ENCODE measurements at regions not wholly inside any gene's neighbourhood (a gene's known extent, or its start where the extent isn't known, plus 50 kb on each side); places are given as distances from the start of the nearest gene placed in this dataset.

DNA sequence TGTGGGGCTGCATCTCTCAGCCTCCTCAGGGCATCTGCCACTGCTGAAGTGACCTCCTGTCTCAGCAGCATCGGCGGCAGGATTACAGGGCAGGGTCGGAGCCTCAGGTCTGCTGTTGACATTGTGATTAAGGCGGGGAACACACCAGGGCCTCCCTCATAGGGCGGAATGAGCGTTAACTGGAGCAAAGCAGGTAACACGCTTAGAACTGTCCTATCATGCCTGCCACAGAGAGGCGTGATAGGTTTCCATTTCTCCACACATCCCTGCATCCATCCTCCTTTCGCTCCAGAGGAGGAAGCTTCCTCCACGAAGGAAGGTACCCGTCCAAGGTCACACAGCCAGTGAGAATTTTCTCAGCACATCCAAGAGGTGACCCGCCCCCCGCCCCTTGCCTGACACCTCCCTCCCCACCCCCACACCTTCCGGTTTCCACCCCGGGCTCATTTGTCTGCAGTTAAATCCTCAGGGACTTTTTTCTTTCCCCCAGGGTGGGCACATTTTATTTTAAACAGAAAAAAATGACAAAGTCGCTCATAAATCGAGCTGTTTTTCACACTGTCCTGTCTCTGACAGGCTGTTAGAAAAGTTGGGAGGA, 200.8 kb downstream of the TFAP2C start:
- TF ChIP-seq, protein P1, sequence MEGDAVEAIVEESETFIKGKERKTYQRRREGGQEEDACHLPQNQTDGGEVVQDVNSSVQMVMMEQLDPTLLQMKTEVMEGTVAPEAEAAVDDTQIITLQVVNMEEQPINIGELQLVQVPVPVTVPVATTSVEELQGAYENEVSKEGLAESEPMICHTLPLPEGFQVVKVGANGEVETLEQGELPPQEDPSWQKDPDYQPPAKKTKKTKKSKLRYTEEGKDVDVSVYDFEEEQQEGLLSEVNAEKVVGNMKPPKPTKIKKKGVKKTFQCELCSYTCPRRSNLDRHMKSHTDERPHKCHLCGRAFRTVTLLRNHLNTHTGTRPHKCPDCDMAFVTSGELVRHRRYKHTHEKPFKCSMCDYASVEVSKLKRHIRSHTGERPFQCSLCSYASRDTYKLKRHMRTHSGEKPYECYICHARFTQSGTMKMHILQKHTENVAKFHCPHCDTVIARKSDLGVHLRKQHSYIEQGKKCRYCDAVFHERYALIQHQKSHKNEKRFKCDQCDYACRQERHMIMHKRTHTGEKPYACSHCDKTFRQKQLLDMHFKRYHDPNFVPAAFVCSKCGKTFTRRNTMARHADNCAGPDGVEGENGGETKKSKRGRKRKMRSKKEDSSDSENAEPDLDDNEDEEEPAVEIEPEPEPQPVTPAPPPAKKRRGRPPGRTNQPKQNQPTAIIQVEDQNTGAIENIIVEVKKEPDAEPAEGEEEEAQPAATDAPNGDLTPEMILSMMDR (IDR thresholded peaks at IDR 0.05; ENCODE audit: low read depth), result no peak

DNA sequence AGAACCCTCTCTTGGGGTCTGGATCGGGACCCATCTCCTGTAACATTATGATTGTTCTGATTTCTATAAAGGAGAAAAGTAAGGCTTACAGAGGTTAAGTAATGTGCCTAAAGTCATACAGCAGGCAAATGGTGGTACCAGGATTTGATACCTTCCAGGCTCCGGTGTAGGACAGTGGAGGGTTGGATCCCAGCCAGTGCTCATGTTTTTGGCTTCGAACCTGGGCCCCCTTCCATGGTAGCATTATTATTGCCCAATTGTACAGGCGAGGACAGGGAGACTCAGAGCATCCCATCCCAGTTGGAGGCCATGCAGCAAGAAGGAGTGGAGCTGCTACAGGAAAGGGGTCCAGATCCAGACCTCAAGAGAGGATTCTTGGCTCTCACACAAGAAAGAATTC, 202.7 kb downstream of the TFAP2C start:
- TF ChIP-seq, protein P1 (IDR thresholded peaks at IDR 0.05; ENCODE audit: low read depth), result no peak

DNA sequence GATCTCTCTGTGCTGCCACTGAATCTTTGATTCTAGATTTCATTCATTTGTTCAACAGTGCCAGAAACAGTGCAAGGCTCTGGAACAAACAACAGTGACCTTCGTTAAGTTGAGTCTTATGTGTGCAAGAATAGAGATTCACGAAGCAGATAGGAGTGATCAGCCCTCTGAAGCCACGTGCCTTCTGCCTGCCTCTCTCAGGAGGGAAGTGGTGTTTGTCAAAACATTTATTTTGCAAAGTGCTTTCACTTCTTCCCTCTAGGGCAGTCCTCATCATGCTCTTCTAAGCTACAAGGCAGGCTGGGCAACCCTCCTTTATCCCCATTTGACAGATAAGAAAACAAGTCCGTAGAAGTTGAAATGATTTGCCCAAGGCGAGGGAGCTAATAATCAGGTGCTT, 204.3 kb downstream of the TFAP2C start:
- TF ChIP-seq, protein P1 (IDR thresholded peaks at IDR 0.05; ENCODE audit: low read depth), result no peak

DNA sequence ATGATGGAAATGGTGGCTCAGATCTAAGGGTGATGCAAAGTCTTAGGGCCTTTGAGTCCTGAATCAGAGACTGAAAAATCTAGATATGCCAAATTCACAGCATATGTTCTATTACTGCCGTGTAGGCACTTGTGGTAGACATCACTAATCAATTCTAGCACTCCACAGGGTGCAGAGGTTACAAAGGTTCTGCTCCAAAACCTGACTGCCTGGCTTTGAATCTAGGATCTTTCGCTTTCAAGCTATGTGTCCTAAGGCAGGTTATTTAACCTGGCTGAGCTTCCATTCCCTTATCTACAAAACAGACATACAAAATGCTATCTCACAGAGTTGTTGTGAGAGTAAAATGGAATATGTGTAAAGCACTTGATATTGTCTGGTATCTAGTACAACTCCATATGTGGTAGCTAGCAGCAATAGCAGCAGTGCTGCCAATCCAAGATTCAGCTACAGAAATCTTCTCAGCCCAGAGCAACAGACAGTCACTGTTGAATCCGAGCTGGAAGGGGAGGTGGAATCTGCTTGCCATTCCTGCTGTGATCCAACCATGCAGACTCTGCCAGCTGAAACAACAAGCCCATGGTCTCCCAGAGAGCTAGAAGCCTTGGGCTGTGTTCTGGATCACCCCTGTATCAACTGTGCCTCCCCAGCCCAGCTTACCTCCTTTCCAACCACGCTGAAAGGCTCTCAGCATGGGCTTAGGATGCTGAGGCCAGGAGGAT, 206.9 kb downstream of the TFAP2C start:
- TF ChIP-seq, protein P1 (IDR thresholded peaks at IDR 0.05; ENCODE audit: low read depth), result no peak

DNA sequence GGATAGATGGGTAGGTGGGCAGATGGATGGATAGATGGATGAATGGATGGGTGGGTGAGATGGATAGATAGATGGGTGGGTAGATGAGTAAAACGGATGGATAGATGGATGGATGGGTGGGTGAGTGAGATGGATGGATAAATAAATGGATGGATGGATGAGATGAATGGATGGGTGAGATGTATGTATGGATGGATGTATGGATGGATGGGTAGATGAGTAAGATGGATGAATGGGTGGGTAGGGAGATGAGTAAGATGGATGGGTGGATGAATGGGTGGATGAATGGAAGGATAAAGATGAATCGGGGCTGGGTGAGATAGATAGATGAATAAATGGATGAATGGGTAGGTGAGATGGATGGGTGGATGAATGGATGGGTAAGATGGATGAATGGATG, 210.1 kb downstream of the TFAP2C start:
- TF ChIP-seq, protein P1 (IDR thresholded peaks at IDR 0.05; ENCODE audit: low read depth), result no peak

DNA sequence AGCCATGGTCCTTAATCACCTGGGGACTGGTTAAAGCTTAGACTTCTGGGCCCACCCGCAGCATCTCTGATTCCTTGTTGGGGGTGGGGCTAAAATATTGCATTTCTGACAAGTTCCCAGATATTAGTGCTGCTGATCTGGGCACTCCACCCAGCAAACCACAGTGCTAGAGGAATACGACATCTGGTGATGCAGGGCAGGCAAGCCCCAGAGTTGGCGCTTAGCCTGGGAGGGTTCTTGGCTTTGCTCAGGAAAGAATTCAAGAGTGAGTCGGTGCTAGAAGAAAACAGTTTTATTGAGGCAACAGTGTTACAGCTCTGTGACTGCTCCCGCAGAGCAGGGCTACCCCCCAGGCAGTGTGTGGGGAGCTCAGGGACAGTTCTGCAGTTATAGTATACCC, 210.7 kb downstream of the TFAP2C start:
- TF ChIP-seq, protein P1 (IDR thresholded peaks at IDR 0.05; ENCODE audit: low read depth), result no peak

DNA sequence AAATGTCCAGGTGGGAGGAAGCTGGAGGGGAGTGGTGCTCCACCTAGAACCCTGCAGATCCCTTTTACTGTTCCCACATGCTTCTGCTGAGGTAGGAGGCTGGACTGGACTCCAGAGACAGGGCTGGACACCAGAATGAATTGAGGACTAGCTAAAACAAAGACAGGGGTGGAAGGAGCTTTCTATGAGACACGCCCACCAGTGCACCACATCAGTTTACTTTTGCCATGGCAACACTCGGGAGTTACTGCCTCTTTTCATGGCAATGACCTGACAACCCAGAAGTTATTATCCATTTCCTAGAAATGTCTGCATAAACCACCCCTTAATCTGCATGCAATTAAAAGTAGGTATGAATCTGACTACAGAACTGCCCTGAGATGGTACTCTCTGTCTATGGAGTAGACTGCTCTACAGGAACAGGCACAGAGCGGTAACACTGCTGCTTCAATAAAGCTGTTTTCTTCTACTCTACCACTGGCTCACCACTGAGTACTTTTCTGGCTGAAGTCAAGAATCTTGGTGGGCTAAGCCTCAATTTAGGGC, 211.7 kb downstream of the TFAP2C start:
- TF ChIP-seq, protein P1 (IDR thresholded peaks at IDR 0.05; ENCODE audit: low read depth), result no peak
